ENCODE measurements at regions not wholly inside any gene's neighbourhood (a gene's known extent, or its start where the extent isn't known, plus 50 kb on each side); places are given as distances from the start of the nearest gene placed in this dataset.

GRCh38 chr6:10051283-10051682 is 363.6 kb downstream of the TFAP2A start:
- Histone ChIP-seq H3K27ac (ENCODE audit: extremely low read length, insufficient read depth, low read length) (no peak overlapping the region), H3K27me3 (ENCODE audit: control insufficient read depth in 1 of 2, insufficient read depth in 2 of 2, low read length in 2 of 2) (no peaks in the 10 kb centered on the region), H3K36me3 (replicated peaks in 1 of 2; ENCODE audit: control insufficient read depth in 1 of 2, insufficient read depth in 2 of 2, low read length in 2 of 2) (no peaks in the 10 kb centered on the region), H3K9me3 (ENCODE audit: low read length) (peaks cover 16% of the 10 kb centered on the region), H3K79me2 (ENCODE audit: insufficient read depth, low read length) (no peaks in the 10 kb centered on the region), H3K4me1 (ENCODE audit: insufficient read depth, low read length) (peaks cover 10% of the 10 kb centered on the region), H3K4me3 (replicated peaks in 1 of 3; ENCODE audit: insufficient read depth in 1 of 3, low read depth in 2 of 3, low read length in 3 of 3) (no peak overlapping the region), H3K4me2 (ENCODE audit: low read depth, low read length) (no peak overlapping the region), H2AFZ (ENCODE audit: low read length) (no peak overlapping the region), H4K20me1 (ENCODE audit: insufficient read depth, low read length) (no peaks in the 10 kb centered on the region), H3K9ac (ENCODE audit: insufficient read depth, low read depth, low read length) (no peak overlapping the region)
- no TSS peak for BruUV-seq (replicated peaks)
- ChIA-PET CTCF (ENCODE audit: low intra/inter-chr PET ratio, low total read pairs) (no interaction called here), POLR2A (no interaction called here)
- DNase-seq (ENCODE audit: low spot score) (no peak), FAIRE-seq (no peak), ATAC-seq (no peak)
- in situ Hi-C loops (cut with HindIII; ENCODE audit: extremely low pct_ligation_motif_present, low pct_unique_long_range_greater_than_20kb) (no loop called here), intact Hi-C loops (cut with micrococcal nuclease; ENCODE audit: unreplicated experiment) (no loop called here)
- no peak for TF ChIP-seq PRMT3 (CRISPR knock-in tag; IDR thresholded peaks at IDR 0.05; ENCODE audit: borderline replicate concordance, low read depth)
- no peak for TF ChIP-seq ZNF10 (CRISPR knock-in tag; IDR thresholded peaks at IDR 0.05; ENCODE audit: borderline replicate concordance, low read depth)
- TF ChIP-seq TFAP4 (IDR thresholded peaks at IDR 0.05; ENCODE audit: borderline replicate concordance, low read depth): no peak
- no peak for TF ChIP-seq ZFP36L1 (CRISPR knock-in tag; IDR thresholded peaks at IDR 0.05)
- no peak for TF ChIP-seq ZZZ3 (CRISPR knock-in tag; IDR thresholded peaks at IDR 0.05; ENCODE audit: borderline replicate concordance)
- no peak for TF ChIP-seq ZGPAT (CRISPR knock-in tag; IDR thresholded peaks at IDR 0.05)
- TF ChIP-seq MBD4 (IDR thresholded peaks at IDR 0.05; ENCODE audit: borderline replicate concordance, low read length): no peak
- TF ChIP-seq CEBPG (CRISPR knock-in tag; IDR thresholded peaks at IDR 0.05): no peak
- TF ChIP-seq HNF4A (CRISPR knock-in tag; IDR thresholded peaks at IDR 0.05): no peak
- no peak for TF ChIP-seq ETV5 (CRISPR knock-in tag; IDR thresholded peaks at IDR 0.05; ENCODE audit: borderline replicate concordance)
- TF ChIP-seq RXRA (CRISPR knock-in tag; IDR thresholded peaks at IDR 0.05): no peak
- TF ChIP-seq ZNF580 (CRISPR knock-in tag; IDR thresholded peaks at IDR 0.05; ENCODE audit: borderline replicate concordance, low read depth): no peak
- no peak for TF ChIP-seq ZBTB43 (CRISPR knock-in tag; conservative IDR thresholded peaks at IDR 0.05)
- no peak for TF ChIP-seq NFATC3 (CRISPR knock-in tag; IDR thresholded peaks at IDR 0.05)
- no peak for TF ChIP-seq ZNF749 (CRISPR knock-in tag; IDR thresholded peaks at IDR 0.05; ENCODE audit: borderline replicate concordance)
- TF ChIP-seq USF2 (IDR thresholded peaks at IDR 0.05; ENCODE audit: low read depth, low read length): no peak
- TF ChIP-seq USF2 (CRISPR knock-in tag; IDR thresholded peaks at IDR 0.05; ENCODE audit: borderline replicate concordance): no peak
- TF ChIP-seq TBP (CRISPR knock-in tag; IDR thresholded peaks at IDR 0.05): no peak
- no peak for TF ChIP-seq HOXA7 (CRISPR knock-in tag; IDR thresholded peaks at IDR 0.05)
- no peak for TF ChIP-seq ZNF296 (CRISPR knock-in tag; conservative IDR thresholded peaks at IDR 0.05)
- TF ChIP-seq AGO1 (IDR thresholded peaks at IDR 0.05; ENCODE audit: low read depth, low read length, poor library complexity, severe bottlenecking): no peak

Measured in HepG2 (cell line).